H1 (cell line): ENCODE measurements at regions not wholly inside any gene's neighbourhood (a gene's known extent, or its start where the extent isn't known, plus 50 kb on each side); places are given as distances from the start of the nearest gene placed in this dataset.

Experiments used
- TF ChIP-seq, protein P1 (sequence below): fragments of 300-600 bp; sonication (generic); IDR thresholded peaks from 2 replicates; pipeline ENCODE4 v1.7.1; 2012; ENCODE audit warnings: low read length, moderate library complexity, mild to moderate bottlenecking, inconsistent platforms; ENCODE audit not compliant: insufficient replicate concordance

DNA sequence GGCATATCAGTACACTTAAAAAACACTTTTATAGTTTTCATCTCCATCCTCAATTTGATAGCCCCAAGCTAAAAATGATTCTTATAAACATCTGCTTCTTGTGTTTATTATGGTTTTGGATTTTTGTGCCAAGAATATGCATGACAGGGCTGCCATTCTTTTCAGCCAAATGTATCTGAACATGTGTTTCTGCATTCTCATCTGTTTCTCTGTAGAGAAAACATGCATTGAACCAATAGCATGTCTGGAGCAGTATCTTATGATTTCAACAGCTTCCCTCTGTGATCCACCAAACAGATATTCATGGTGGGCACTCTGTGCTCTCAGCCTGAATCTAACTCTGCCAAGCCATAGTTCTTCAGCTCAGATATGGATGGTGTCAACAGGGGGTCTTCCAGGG lies 99.3 kb upstream of the ERCC6L2 start (continued):
- TF ChIP-seq, protein P1, sequence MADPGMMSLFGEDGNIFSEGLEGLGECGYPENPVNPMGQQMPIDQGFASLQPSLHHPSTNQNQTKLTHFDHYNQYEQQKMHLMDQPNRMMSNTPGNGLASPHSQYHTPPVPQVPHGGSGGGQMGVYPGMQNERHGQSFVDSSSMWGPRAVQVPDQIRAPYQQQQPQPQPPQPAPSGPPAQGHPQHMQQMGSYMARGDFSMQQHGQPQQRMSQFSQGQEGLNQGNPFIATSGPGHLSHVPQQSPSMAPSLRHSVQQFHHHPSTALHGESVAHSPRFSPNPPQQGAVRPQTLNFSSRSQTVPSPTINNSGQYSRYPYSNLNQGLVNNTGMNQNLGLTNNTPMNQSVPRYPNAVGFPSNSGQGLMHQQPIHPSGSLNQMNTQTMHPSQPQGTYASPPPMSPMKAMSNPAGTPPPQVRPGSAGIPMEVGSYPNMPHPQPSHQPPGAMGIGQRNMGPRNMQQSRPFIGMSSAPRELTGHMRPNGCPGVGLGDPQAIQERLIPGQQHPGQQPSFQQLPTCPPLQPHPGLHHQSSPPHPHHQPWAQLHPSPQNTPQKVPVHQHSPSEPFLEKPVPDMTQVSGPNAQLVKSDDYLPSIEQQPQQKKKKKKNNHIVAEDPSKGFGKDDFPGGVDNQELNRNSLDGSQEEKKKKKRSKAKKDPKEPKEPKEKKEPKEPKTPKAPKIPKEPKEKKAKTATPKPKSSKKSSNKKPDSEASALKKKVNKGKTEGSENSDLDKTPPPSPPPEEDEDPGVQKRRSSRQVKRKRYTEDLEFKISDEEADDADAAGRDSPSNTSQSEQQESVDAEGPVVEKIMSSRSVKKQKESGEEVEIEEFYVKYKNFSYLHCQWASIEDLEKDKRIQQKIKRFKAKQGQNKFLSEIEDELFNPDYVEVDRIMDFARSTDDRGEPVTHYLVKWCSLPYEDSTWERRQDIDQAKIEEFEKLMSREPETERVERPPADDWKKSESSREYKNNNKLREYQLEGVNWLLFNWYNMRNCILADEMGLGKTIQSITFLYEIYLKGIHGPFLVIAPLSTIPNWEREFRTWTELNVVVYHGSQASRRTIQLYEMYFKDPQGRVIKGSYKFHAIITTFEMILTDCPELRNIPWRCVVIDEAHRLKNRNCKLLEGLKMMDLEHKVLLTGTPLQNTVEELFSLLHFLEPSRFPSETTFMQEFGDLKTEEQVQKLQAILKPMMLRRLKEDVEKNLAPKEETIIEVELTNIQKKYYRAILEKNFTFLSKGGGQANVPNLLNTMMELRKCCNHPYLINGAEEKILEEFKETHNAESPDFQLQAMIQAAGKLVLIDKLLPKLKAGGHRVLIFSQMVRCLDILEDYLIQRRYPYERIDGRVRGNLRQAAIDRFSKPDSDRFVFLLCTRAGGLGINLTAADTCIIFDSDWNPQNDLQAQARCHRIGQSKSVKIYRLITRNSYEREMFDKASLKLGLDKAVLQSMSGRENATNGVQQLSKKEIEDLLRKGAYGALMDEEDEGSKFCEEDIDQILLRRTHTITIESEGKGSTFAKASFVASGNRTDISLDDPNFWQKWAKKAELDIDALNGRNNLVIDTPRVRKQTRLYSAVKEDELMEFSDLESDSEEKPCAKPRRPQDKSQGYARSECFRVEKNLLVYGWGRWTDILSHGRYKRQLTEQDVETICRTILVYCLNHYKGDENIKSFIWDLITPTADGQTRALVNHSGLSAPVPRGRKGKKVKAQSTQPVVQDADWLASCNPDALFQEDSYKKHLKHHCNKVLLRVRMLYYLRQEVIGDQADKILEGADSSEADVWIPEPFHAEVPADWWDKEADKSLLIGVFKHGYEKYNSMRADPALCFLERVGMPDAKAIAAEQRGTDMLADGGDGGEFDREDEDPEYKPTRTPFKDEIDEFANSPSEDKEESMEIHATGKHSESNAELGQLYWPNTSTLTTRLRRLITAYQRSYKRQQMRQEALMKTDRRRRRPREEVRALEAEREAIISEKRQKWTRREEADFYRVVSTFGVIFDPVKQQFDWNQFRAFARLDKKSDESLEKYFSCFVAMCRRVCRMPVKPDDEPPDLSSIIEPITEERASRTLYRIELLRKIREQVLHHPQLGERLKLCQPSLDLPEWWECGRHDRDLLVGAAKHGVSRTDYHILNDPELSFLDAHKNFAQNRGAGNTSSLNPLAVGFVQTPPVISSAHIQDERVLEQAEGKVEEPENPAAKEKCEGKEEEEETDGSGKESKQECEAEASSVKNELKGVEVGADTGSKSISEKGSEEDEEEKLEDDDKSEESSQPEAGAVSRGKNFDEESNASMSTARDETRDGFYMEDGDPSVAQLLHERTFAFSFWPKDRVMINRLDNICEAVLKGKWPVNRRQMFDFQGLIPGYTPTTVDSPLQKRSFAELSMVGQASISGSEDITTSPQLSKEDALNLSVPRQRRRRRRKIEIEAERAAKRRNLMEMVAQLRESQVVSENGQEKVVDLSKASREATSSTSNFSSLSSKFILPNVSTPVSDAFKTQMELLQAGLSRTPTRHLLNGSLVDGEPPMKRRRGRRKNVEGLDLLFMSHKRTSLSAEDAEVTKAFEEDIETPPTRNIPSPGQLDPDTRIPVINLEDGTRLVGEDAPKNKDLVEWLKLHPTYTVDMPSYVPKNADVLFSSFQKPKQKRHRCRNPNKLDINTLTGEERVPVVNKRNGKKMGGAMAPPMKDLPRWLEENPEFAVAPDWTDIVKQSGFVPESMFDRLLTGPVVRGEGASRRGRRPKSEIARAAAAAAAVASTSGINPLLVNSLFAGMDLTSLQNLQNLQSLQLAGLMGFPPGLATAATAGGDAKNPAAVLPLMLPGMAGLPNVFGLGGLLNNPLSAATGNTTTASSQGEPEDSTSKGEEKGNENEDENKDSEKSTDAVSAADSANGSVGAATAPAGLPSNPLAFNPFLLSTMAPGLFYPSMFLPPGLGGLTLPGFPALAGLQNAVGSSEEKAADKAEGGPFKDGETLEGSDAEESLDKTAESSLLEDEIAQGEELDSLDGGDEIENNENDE, result no peak
